Superior temporal gyrus (tissue), 1 donor: ENCODE measurements at regions not wholly inside any gene's neighbourhood (a gene's known extent, or its start where the extent isn't known, plus 50 kb on each side); places are given as distances from the start of the nearest gene placed in this dataset.

ENCODE experiments used
- DNase-seq: peaks from one replicate; pipeline ENCODE4 v3.0.0-alpha.2; 2016; ENCODE audit errors: extremely low spot score

GRCh38 chr5:110031402-110032140 lies 341.8 kb downstream of the MAN2A1 start:
- DNase-seq = no peak

DNA sequence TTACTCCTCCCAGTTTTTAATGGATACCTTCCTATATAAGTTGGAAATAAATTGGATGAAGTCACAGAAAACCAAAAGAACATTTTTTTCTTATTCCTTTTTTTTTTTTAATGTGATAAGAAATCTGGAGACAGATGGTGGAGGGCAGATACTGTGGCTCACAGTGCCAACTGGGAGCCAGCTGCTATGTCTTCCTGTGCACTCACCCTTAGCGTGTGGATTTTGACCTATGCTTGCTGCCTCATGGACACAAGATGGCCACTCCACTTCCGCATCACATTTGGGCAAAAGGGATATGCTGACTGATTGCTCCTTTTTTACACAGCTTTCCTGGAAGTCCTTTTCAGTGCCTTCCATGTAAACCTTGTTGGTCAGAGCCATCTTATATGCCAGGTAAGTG lies 342.6 kb downstream of the MAN2A1 start:
- no peak for DNase-seq

GRCh38 chr5:110034056-110034600 lies 344.4 kb downstream of the MAN2A1 start:
- DNase-seq = no peak

DNA sequence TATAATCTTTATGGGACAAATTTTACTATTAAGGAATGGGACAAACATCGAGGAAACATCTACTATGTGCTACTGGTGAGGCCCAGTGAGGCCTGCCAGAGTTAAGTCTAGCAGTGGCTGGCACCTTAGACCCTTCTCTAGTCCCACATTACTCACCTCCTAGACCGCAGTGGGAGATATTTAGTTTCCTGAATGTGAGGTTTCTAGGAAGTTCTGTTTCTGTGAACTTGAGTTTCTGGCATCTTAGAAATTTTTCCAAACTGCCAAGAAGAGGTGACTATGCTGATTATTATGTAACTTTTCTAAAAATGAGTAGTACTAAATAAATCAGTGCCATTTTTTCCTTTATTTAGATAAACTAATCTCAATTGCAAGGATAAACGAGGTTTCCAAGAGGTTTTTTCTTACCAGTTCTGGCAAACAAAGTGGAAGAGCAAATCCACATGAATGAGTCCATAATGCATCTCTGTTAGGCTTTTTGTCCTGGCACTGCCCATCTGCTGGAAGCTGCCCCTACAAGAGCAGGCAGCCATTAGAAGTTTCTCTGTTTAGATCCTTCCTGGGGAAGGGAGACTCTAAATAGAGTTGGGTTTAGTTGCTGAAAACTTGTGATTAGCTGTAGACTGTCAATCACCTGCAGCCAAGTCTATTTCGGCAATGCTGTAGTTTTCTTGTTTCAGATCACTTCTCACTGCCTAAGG lies 348.7 kb downstream of the MAN2A1 start:
- DNase-seq = no peak

DNA sequence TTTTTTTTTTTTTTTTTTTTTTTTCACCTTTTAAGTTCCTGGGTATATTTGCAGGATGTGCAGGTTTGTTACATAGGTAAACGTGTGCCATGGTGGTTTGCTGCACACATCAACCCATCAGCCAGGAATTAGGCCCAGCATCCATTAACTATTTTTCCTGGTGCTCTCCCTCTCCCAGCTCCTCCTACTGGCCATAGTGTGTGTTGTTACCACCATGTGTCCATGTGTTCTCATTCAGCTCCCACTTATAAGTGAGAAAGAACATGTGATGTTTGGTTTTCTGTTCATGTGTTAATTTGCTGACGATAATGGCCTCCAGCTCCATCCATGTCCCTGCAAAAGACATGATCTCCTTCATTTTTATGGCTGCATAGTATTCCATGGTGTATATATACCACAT lies 350.5 kb downstream of the MAN2A1 start:
- DNase-seq = no peak

- no peak for DNase-seq
These were observed 353.3 kb downstream of the MAN2A1 start for GRCh38 chr5:110043025-110043424.

GRCh38 chr5:110045158-110045557 lies 355.4 kb downstream of the MAN2A1 start:
- DNase-seq = no peak

DNA sequence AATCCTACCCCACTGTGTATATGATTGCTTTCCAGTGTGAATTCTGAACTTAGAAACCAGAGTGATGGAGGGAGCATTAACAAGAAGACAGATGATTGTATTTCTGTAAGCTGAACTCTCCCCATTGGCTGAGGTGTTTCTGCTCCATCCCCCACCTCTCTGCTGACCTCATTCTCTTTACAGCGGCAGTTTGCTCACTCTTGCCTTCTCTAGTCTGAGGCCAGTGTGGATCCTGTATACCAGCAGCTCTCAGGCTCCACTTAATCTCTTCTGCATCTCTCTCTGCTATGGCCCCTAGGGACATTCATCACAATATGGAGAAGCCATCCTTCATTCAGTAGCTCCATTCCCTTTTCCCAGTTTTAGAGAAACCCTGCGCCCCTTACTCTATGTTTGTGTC lies 358.8 kb downstream of the MAN2A1 start:
- DNase-seq = no peak

- DNase-seq = no peak
These were observed 360.1 kb downstream of the MAN2A1 start for GRCh38 chr5:110049816-110050215.

DNA sequence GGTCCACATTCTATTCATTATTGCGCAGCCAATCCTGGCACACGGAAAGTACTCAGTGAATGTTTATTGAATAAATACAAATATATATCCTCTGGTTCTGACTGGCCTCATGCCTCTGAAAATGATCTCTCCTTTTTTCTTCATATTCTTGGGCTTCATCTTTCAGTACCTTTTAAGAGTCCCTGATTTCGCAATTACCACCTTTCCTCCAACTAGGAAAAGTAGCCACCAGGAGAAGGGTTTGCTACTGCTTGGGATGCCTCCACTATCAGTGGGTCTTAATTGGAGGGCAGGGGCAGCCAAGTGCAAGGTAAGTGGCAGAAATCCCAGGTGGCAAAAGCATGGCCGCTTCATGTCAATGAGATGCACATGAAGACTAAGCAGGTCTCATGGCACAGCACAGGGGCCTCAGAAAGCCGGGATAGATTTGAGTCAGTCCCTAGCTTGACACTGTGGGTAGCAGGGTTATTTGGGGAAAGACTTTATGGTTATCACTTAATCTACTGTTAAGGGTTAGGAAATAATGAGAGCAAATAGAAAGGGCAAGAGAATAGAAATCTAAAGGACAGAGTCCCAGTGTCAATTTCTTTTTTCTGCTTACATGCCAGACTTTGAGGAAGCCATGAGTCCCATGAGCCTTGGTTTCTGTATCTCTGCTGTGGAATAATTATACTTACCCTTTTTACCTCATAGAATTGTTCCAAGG lies 361.1 kb downstream of the MAN2A1 start:
- no peak for DNase-seq

- no peak for DNase-seq
These were observed 363.5 kb downstream of the MAN2A1 start for GRCh38 chr5:110053205-110053604.

DNA sequence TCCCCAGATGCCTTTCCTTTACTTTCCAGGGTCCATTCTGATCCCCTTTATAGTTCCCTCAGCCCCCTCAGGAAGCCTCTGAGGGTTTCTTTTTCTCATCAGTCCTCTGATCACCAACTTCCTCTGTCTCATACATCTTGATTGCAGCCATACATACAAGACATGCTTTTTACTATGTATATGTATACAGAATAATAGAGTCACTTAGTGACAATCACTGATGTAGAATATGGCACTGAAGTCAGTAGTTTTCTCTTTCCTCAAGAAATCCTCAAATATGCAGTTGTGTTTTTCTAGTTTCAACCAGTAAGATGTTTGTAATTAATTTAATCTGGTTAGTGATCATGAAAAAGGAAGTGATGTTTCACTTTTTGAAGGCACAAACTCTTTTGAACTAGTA lies 364.1 kb downstream of the MAN2A1 start:
- DNase-seq = no peak

- DNase-seq = no peak
These were observed 364.5 kb downstream of the MAN2A1 start for GRCh38 chr5:110054240-110054639.

DNA sequence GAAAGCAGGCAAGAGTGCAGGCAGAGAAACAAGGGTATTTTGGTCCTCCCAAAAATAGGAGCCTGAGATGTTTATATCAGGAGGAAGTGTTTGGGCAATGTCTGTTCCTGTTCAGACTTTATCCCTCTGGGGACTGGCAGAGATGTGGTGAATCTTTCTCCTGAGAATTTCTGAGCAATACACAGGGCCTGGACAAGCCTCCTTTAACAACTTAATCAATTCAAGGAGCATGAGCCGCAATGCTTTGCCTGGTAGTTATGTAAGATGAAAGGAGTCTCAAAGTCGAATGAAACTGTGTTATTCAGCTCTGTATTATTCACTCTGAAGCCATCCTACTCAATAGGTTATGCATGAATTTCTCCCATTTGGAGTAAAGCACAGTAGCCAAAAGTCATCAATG lies 365.6 kb downstream of the MAN2A1 start:
- DNase-seq = peak; percentile 72

- DNase-seq = no peak
These were observed 366.9 kb downstream of the MAN2A1 start for GRCh38 chr5:110056580-110057114.

- no peak for DNase-seq
These were observed 368.4 kb downstream of the MAN2A1 start for GRCh38 chr5:110058175-110058574.

DNA sequence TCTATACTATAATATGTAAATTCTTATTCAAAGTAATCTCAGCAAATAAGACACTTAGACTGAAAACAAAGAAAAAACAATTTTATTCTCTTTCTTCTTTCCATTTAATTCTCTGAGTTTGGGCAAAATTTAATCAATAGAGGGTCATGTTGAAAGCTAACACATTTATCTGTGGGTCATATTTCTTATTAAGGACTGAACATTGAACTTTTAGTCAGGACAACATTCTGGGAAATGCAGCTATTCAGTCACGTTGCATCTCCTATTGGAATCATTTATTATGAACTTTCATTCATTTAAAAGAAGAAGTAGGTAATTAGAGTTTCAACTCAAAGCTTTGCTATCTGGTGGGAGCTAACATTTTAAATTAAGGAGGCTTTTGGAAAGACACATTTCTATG lies 372.5 kb downstream of the MAN2A1 start:
- DNase-seq = no peak

- DNase-seq = no peak
These were observed 374.2 kb downstream of the MAN2A1 start for GRCh38 chr5:110063640-110064602.

DNA sequence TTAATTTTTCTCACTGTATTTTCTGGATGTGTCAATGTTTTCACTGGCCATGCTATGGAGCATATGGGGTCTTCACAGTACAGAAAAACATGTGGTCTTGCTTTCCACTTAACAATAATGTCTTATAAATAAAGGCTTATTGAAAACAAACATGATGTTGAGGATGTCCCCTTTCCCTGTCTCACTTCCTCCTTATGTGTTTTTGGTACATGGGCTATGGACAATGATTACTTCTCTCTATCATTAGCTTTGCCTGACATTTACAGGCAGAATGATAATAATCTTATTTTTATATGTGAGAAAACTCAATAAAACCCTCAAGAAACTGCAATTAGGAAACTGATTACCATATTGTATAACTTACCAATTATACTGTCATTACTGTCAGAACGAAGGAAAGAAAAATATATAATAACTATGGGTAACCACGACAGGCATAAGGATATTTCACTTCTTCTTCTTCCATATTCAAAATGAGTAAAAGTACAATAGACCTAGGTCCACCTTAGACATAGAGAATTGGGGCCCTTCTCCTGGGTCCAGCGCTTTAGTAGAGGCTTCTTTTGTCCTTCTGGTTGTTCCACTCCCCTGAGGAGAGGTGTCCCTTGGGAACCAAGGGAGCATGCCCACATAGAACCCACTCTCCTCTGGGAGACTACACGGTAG lies 375.0 kb downstream of the MAN2A1 start:
- no peak for DNase-seq

GRCh38 chr5:110070836-110071235 lies 381.1 kb downstream of the MAN2A1 start:
- no peak for DNase-seq

- DNase-seq = no peak
These were observed 382.9 kb downstream of the MAN2A1 start for GRCh38 chr5:110072651-110073050.
